ENCODE measurements at regions not wholly inside any gene's neighbourhood (a gene's known extent, or its start where the extent isn't known, plus 50 kb on each side); places are given as distances from the start of the nearest gene placed in this dataset.

DNA sequence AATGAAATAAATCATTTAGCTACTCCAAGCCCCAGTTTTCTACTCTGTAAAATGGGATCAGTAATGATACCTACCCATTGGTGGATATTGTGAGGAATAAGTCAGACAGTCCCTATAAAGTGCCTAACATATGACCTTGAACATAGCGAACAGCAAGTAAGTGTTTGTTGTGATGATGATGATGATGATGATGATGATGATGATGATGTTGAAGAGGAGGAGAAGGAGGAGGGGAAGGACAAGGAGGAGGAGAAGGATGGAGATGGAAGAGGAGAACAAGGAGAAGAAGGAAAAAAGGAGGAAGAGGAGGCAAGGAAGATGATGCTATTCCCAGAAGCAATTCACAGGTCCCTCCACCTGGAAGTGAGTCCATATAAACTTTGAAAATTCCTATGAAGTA is 264.3 kb downstream of the MAFB start:
- TF ChIP-seq, protein P1, sequence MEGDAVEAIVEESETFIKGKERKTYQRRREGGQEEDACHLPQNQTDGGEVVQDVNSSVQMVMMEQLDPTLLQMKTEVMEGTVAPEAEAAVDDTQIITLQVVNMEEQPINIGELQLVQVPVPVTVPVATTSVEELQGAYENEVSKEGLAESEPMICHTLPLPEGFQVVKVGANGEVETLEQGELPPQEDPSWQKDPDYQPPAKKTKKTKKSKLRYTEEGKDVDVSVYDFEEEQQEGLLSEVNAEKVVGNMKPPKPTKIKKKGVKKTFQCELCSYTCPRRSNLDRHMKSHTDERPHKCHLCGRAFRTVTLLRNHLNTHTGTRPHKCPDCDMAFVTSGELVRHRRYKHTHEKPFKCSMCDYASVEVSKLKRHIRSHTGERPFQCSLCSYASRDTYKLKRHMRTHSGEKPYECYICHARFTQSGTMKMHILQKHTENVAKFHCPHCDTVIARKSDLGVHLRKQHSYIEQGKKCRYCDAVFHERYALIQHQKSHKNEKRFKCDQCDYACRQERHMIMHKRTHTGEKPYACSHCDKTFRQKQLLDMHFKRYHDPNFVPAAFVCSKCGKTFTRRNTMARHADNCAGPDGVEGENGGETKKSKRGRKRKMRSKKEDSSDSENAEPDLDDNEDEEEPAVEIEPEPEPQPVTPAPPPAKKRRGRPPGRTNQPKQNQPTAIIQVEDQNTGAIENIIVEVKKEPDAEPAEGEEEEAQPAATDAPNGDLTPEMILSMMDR (conservative IDR thresholded peaks at IDR 0.05; ENCODE audit: low read length) = no peak
- TF ChIP-seq EZH2phosphoT487 (IDR thresholded peaks at IDR 0.05; ENCODE audit: borderline replicate concordance) = no peak
